Stimulated activated naive CD8-positive, alpha-beta T cell treated with anti-CD3 and anti-CD28 coated beads, Interleukin-15, Interleukin-2, amounts not matched to agents 100 U/mL and 50 U/mL, for 24 hours (primary cell): ENCODE measurements at regions not wholly inside any gene's neighbourhood (a gene's known extent, or its start where the extent isn't known, plus 50 kb on each side); places are given as distances from the start of the nearest gene placed in this dataset.

Experiments
- ATAC-seq: fragments of 150-1000 bp; cut with Tn5 transposase; one replicate; pipeline ENCODE4 v1.10.0; 2021
- DNase-seq: peaks from one replicate; pipeline ENCODE4 v3.0.0; 2021

- no peak for ATAC-seq
- DNase-seq, result no peak
Measured at GRCh38 chr7:42372479-42372878, 135.5 kb upstream of the GLI3 start.

GRCh38 chr7:42359946-42360345, 122.9 kb upstream of the GLI3 start:
- no peak for ATAC-seq
- DNase-seq, result no peak

GRCh38 chr7:42351316-42351935, 114.4 kb upstream of the GLI3 start:
- DNase-seq, result no peak
- ATAC-seq, result no peak

- no peak for ATAC-seq
- DNase-seq, result no peak
Measured at GRCh38 chr7:42350801-42351200, 113.8 kb upstream of the GLI3 start.

GRCh38 chr7:42348631-42349030, 111.6 kb upstream of the GLI3 start:
- no peak for ATAC-seq
- no peak for DNase-seq

- DNase-seq (no peak), ATAC-seq (no peak)
Measured at GRCh38 chr7:42348071-42348470, 111.1 kb upstream of the GLI3 start.

GRCh38 chr7:42347616-42348015, 110.6 kb upstream of the GLI3 start:
- DNase-seq (no peak), ATAC-seq (no peak)

GRCh38 chr7:42345478-42346299, 108.7 kb upstream of the GLI3 start:
- no peak for ATAC-seq

GRCh38 chr7:42344198-42344755, 107.3 kb upstream of the GLI3 start:
- DNase-seq (no peak), ATAC-seq (no peak)

More at GRCh38 chr7:42345478-42346299, 108.7 kb upstream of the GLI3 start:
- DNase-seq, result no peak

- no peak for ATAC-seq
Measured at GRCh38 chr7:42342381-42342780, 105.4 kb upstream of the GLI3 start.

GRCh38 chr7:42340436-42340835, 103.4 kb upstream of the GLI3 start:
- ATAC-seq, result no peak
- DNase-seq, result no peak

More at GRCh38 chr7:42342381-42342780, 105.4 kb upstream of the GLI3 start:
- no peak for DNase-seq

GRCh38 chr7:42338916-42339540, 102.0 kb upstream of the GLI3 start:
- ATAC-seq, result no peak
- no peak for DNase-seq

- ATAC-seq (no peak), DNase-seq (no peak)
Measured at GRCh38 chr7:42338231-42338915, 101.4 kb upstream of the GLI3 start.

- DNase-seq (no peak), ATAC-seq (no peak)
Measured at GRCh38 chr7:42337225-42337905, 100.4 kb upstream of the GLI3 start.

- DNase-seq (no peak), ATAC-seq (no peak)
Measured at GRCh38 chr7:42332605-42333222, 95.7 kb upstream of the GLI3 start.

- ATAC-seq (no peak), DNase-seq (no peak)
Measured at GRCh38 chr7:42319631-42320030, 82.6 kb upstream of the GLI3 start.

GRCh38 chr7:42315631-42316030, 78.6 kb upstream of the GLI3 start:
- DNase-seq (no peak), ATAC-seq (no peak)

- ATAC-seq, result no peak
- DNase-seq, result no peak
Measured at GRCh38 chr7:42315103-42315502, 78.1 kb upstream of the GLI3 start.

- DNase-seq (no peak), ATAC-seq (no peak)
Measured at GRCh38 chr7:42314696-42315095, 77.7 kb upstream of the GLI3 start.

- no peak for DNase-seq
- ATAC-seq, result no peak
Measured at GRCh38 chr7:42311195-42311594, 74.2 kb upstream of the GLI3 start.

- no peak for DNase-seq
- no peak for ATAC-seq
Measured at GRCh38 chr7:42292991-42293521, 56.0 kb upstream of the GLI3 start.
